Type B pancreatic cell (in vitro differentiated cells): ENCODE measurements at regions not wholly inside any gene's neighbourhood (a gene's known extent, or its start where the extent isn't known, plus 50 kb on each side); places are given as distances from the start of the nearest gene placed in this dataset.

Source experiments
- DNase-seq: peaks from one replicate; pipeline ENCODE4 v3.0.0; 2021; ENCODE audit warnings: mixed read lengths; ENCODE audit not compliant: unreplicated experiment; ENCODE audit errors: extremely low spot score
- H3K27ac Mint-ChIP-seq: 2 replicates; pipeline ENCODE4 v1.8.0; 2021; ENCODE audit warnings: mild to moderate bottlenecking, mixed read lengths
- H3K27me3 Mint-ChIP-seq: 2 replicates; pipeline ENCODE4 v1.8.0; 2021; ENCODE audit warnings: mixed read lengths
- H3K36me3 Mint-ChIP-seq: 2 replicates; pipeline ENCODE4 v1.8.0; 2021; ENCODE audit warnings: mixed read lengths
- H3K4me1 Mint-ChIP-seq: one replicate; pipeline ENCODE4 v1.8.0; 2021; ENCODE audit warnings: mixed read lengths; ENCODE audit not compliant: unreplicated experiment
- H3K4me3 Mint-ChIP-seq: 2 replicates; pipeline ENCODE4 v1.8.0; 2021; ENCODE audit warnings: mild to moderate bottlenecking, mixed read lengths
- H3K9me3 Mint-ChIP-seq: 2 replicates; pipeline ENCODE4 v1.8.0; 2021; ENCODE audit warnings: mixed read lengths
- CTCF ChIP-seq: fragments of 200-600 bp; sonication (generic); conservative IDR thresholded peaks from 2 replicates; pipeline ENCODE4 v1.5.0; 2021; ENCODE audit warnings: antibody characterized with exemption, mild to moderate bottlenecking

GRCh38 chr3:150333477-150333876, 74.6 kb upstream of the TSC22D2 start:
- no peak for TF ChIP-seq CTCF
- no peaks in the 10 kb centered on the region for H3K27me3 Mint-ChIP-seq
- H3K36me3 Mint-ChIP-seq = no peaks in the 10 kb centered on the region
- H3K4me3 Mint-ChIP-seq = no peak overlapping the region
- peaks cover 8% of the 10 kb centered on the region for H3K9me3 Mint-ChIP-seq
- H3K4me1 Mint-ChIP-seq = no peaks in the 10 kb centered on the region
- no peak for DNase-seq
- H3K27ac Mint-ChIP-seq = no peak overlapping the region

GRCh38 chr3:150331978-150332568, 76.0 kb upstream of the TSC22D2 start:
- Mint-ChIP-seq H3K27ac (no peak overlapping the region), H3K4me3 (no peak overlapping the region), H3K9me3 (peaks cover 12% of the 10 kb centered on the region)

GRCh38 chr3:150330872-150331271, 77.2 kb upstream of the TSC22D2 start:
- H3K27ac Mint-ChIP-seq = no peak overlapping the region
- no peaks in the 10 kb centered on the region for H3K27me3 Mint-ChIP-seq
- H3K9me3 Mint-ChIP-seq = peaks cover 12% of the 10 kb centered on the region
- no peak overlapping the region for H3K4me3 Mint-ChIP-seq
- H3K36me3 Mint-ChIP-seq = no peaks in the 10 kb centered on the region
- TF ChIP-seq CTCF = no peak
- H3K4me1 Mint-ChIP-seq = peaks cover 4% of the 10 kb centered on the region
- no peak for DNase-seq

More at GRCh38 chr3:150331978-150332568, 76.0 kb upstream of the TSC22D2 start:
- no peaks in the 10 kb centered on the region for H3K36me3 Mint-ChIP-seq
- DNase-seq = no peak
- TF ChIP-seq CTCF = no peak
- no peaks in the 10 kb centered on the region for H3K27me3 Mint-ChIP-seq
- H3K4me1 Mint-ChIP-seq = peaks cover 4% of the 10 kb centered on the region

DNA sequence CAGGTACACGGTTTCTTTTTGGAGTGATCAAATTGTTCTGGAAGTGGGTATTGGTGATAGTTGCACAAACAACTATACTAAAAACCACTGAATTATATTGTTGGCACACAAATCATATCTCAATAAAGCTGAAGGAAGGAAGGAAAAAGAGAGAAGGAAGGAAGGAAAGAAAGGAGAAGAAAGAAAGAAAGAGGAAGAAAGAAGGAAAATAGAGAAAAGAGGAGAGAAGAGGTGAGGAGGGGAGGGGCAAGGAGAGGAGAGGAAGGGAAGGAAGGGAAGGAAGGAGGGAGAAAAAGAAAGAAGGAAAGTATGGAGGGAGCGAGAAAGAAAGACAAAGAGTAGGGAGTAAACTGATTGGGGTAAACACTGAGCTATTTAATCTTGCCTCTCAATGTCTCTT, 77.9 kb upstream of the TSC22D2 start:
- no peak for TF ChIP-seq CTCF
- Mint-ChIP-seq H3K36me3 (no peaks in the 10 kb centered on the region), H3K9me3 (peaks cover 12% of the 10 kb centered on the region), H3K27me3 (no peaks in the 10 kb centered on the region), H3K27ac (no peak overlapping the region), H3K4me1 (peaks cover 10% of the 10 kb centered on the region), H3K4me3 (no peak overlapping the region)
- DNase-seq = no peak

DNA sequence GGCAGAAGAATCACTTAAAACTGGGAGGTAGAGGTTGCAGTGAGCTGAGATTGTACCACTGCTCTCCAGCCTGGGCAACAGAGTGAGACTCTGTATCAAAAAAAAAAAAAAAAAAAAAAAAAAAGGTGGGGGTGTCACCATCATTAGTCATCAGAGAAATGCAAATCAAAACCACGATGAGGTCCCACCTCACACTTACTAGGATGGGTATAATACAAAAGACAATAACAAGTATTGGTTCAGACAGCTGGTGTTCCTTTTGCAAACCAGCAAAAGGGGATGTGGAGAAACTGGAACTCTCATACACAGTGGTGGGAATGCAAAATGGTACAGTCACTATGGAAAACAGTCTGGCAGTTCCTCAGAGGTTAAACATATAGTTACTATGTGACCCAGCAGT, 78.7 kb upstream of the TSC22D2 start:
- peaks cover 16% of the 10 kb centered on the region for H3K4me1 Mint-ChIP-seq
- no peaks in the 10 kb centered on the region for H3K36me3 Mint-ChIP-seq
- H3K27me3 Mint-ChIP-seq = no peaks in the 10 kb centered on the region
- H3K4me3 Mint-ChIP-seq = no peak overlapping the region
- H3K9me3 Mint-ChIP-seq = peaks cover 12% of the 10 kb centered on the region
- no peak for TF ChIP-seq CTCF
- DNase-seq = no peak
- no peak overlapping the region for H3K27ac Mint-ChIP-seq

- TF ChIP-seq CTCF = no peak
- Mint-ChIP-seq H3K36me3 (no peaks in the 10 kb centered on the region), H3K9me3 (peaks cover 10% of the 10 kb centered on the region), H3K4me1 (peaks cover 21% of the 10 kb centered on the region), H3K4me3 (no peak overlapping the region), H3K27me3 (no peaks in the 10 kb centered on the region), H3K27ac (no peak overlapping the region)
- no peak for DNase-seq
Measured at GRCh38 chr3:150328654-150329040, 79.5 kb upstream of the TSC22D2 start.
